K562 (cell line): ENCODE measurements at regions not wholly inside any gene's neighbourhood (a gene's known extent, or its start where the extent isn't known, plus 50 kb on each side); places are given as distances from the start of the nearest gene placed in this dataset.

Experiments
- CBX3 ChIP-seq, 2 experiments: IDR thresholded peaks; 1 replicate in 1 of 2; 2 replicates in 1 of 2; pipeline ENCODE4 v1.6.1; 2012; ENCODE audit warnings: inconsistent platforms in 2 of 2, low read length in 2 of 2, borderline replicate concordance in 1 of 2, control low read depth in 1 of 2
- E2F4 ChIP-seq: sonication (generic); formaldehyde crosslinking; IDR thresholded peaks from 2 replicates; pipeline ENCODE4 v1.8.0; 2022; ENCODE audit warnings: mild to moderate bottlenecking, low read depth, missing genetic modification reagents
- LARP7 ChIP-seq: fragments of 450-650 bp; IDR thresholded peaks from 2 replicates; pipeline ENCODE4 v1.6.1; 2016
- POLR3G ChIP-seq: IDR thresholded peaks from 2 replicates; pipeline ENCODE4 v1.6.1; 2011; ENCODE audit not compliant: insufficient read length, insufficient replicate concordance; ENCODE audit errors: extremely low read depth
- ZNF12 ChIP-seq: sonication (generic); formaldehyde crosslinking; IDR thresholded peaks from 2 replicates; pipeline ENCODE4 v1.4.0; 2020; ENCODE audit warnings: mild to moderate bottlenecking, missing genetic modification reagents
- ZNF280B ChIP-seq: fragments of 250-450 bp; sonication (Bioruptor Pico); IDR thresholded peaks from 2 replicates; pipeline ENCODE4 v1.5.1; 2021; ENCODE audit warnings: mild to moderate bottlenecking
- ZNF551 ChIP-seq: fragments of 250-450 bp; sonication (Bioruptor Pico); IDR thresholded peaks from 2 replicates; pipeline ENCODE4 v1.5.0; 2021; ENCODE audit warnings: mild to moderate bottlenecking, moderate library complexity
- TF ChIP-seq, protein P1 (sequence below): fragments of 250-450 bp; sonication (Bioruptor Pico); IDR thresholded peaks from 2 replicates; pipeline ENCODE4 v1.5.0; 2021; ENCODE audit warnings: mild to moderate bottlenecking, borderline replicate concordance
- TF ChIP-seq, protein P2 (sequence below): fragments of 450-650 bp; IDR thresholded peaks from 2 replicates; pipeline ENCODE4 v1.6.1; 2016; ENCODE audit warnings: mild to moderate bottlenecking, moderate library complexity

GRCh38 chr7:120079022-120079421 is 194.0 kb upstream of the KCND2 start (continued):
- TF ChIP-seq, protein P1, sequence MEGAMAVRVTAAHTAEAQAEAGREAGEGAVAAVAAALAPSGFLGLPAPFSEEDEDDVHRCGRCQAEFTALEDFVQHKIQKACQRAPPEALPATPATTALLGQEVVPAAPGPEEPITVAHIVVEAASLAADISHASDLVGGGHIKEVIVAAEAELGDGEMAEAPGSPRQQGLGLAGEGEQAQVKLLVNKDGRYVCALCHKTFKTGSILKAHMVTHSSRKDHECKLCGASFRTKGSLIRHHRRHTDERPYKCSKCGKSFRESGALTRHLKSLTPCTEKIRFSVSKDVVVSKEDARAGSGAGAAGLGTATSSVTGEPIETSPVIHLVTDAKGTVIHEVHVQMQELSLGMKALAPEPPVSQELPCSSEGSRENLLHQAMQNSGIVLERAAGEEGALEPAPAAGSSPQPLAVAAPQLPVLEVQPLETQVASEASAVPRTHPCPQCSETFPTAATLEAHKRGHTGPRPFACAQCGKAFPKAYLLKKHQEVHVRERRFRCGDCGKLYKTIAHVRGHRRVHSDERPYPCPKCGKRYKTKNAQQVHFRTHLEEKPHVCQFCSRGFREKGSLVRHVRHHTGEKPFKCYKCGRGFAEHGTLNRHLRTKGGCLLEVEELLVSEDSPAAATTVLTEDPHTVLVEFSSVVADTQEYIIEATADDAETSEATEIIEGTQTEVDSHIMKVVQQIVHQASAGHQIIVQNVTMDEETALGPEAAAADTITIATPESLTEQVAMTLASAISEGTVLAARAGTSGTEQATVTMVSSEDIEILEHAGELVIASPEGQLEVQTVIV (CRISPR knock-in tag): no peak
- TF ChIP-seq ZNF551 (CRISPR knock-in tag) (no peak), E2F4 (CRISPR knock-in tag) (no peak), CBX3 (IDR thresholded peaks at IDR 0.05; ENCODE audit: borderline replicate concordance in 1 of 2, low read length in 2 of 2) (no peak), ZNF12 (no peak), LARP7 (peak; percentile 62; the same call in 1 of the 2 replicates), ZNF280B (CRISPR knock-in tag) (no peak), POLR3G (no peak)
- TF ChIP-seq, protein P2, sequence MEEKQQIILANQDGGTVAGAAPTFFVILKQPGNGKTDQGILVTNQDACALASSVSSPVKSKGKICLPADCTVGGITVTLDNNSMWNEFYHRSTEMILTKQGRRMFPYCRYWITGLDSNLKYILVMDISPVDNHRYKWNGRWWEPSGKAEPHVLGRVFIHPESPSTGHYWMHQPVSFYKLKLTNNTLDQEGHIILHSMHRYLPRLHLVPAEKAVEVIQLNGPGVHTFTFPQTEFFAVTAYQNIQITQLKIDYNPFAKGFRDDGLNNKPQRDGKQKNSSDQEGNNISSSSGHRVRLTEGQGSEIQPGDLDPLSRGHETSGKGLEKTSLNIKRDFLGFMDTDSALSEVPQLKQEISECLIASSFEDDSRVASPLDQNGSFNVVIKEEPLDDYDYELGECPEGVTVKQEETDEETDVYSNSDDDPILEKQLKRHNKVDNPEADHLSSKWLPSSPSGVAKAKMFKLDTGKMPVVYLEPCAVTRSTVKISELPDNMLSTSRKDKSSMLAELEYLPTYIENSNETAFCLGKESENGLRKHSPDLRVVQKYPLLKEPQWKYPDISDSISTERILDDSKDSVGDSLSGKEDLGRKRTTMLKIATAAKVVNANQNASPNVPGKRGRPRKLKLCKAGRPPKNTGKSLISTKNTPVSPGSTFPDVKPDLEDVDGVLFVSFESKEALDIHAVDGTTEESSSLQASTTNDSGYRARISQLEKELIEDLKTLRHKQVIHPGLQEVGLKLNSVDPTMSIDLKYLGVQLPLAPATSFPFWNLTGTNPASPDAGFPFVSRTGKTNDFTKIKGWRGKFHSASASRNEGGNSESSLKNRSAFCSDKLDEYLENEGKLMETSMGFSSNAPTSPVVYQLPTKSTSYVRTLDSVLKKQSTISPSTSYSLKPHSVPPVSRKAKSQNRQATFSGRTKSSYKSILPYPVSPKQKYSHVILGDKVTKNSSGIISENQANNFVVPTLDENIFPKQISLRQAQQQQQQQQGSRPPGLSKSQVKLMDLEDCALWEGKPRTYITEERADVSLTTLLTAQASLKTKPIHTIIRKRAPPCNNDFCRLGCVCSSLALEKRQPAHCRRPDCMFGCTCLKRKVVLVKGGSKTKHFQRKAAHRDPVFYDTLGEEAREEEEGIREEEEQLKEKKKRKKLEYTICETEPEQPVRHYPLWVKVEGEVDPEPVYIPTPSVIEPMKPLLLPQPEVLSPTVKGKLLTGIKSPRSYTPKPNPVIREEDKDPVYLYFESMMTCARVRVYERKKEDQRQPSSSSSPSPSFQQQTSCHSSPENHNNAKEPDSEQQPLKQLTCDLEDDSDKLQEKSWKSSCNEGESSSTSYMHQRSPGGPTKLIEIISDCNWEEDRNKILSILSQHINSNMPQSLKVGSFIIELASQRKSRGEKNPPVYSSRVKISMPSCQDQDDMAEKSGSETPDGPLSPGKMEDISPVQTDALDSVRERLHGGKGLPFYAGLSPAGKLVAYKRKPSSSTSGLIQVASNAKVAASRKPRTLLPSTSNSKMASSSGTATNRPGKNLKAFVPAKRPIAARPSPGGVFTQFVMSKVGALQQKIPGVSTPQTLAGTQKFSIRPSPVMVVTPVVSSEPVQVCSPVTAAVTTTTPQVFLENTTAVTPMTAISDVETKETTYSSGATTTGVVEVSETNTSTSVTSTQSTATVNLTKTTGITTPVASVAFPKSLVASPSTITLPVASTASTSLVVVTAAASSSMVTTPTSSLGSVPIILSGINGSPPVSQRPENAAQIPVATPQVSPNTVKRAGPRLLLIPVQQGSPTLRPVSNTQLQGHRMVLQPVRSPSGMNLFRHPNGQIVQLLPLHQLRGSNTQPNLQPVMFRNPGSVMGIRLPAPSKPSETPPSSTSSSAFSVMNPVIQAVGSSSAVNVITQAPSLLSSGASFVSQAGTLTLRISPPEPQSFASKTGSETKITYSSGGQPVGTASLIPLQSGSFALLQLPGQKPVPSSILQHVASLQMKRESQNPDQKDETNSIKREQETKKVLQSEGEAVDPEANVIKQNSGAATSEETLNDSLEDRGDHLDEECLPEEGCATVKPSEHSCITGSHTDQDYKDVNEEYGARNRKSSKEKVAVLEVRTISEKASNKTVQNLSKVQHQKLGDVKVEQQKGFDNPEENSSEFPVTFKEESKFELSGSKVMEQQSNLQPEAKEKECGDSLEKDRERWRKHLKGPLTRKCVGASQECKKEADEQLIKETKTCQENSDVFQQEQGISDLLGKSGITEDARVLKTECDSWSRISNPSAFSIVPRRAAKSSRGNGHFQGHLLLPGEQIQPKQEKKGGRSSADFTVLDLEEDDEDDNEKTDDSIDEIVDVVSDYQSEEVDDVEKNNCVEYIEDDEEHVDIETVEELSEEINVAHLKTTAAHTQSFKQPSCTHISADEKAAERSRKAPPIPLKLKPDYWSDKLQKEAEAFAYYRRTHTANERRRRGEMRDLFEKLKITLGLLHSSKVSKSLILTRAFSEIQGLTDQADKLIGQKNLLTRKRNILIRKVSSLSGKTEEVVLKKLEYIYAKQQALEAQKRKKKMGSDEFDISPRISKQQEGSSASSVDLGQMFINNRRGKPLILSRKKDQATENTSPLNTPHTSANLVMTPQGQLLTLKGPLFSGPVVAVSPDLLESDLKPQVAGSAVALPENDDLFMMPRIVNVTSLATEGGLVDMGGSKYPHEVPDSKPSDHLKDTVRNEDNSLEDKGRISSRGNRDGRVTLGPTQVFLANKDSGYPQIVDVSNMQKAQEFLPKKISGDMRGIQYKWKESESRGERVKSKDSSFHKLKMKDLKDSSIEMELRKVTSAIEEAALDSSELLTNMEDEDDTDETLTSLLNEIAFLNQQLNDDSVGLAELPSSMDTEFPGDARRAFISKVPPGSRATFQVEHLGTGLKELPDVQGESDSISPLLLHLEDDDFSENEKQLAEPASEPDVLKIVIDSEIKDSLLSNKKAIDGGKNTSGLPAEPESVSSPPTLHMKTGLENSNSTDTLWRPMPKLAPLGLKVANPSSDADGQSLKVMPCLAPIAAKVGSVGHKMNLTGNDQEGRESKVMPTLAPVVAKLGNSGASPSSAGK: 0 out of 2 replicates have a peak, but pooled peaks have one; percentile 8
